MM.1S (cell line): ENCODE measurements at regions not wholly inside any gene's neighbourhood (a gene's known extent, or its start where the extent isn't known, plus 50 kb on each side); places are given as distances from the start of the nearest gene placed in this dataset.

Source experiments
- DNase-seq: peaks from one replicate; pipeline ENCODE4 v3.0.0-alpha.2; 2015
- H2AFZ ChIP-seq: fragments of 300-600 bp; sonication (generic); 2 replicates; pipeline ENCODE4 v1.6.0; 2016; ENCODE audit warnings: antibody characterized with exemption, low read length
- H3F3A ChIP-seq: fragments of 300-600 bp; sonication (generic); 2 replicates; pipeline ENCODE4 v1.6.1; 2016; ENCODE audit warnings: mild to moderate bottlenecking, antibody characterized with exemption, low read length, moderate library complexity, mixed read lengths; ENCODE audit not compliant: insufficient read depth
- H3K27ac ChIP-seq: fragments of 300-600 bp; sonication (generic); 2 replicates; pipeline ENCODE4 v1.5.1; 2016; ENCODE audit warnings: mild to moderate bottlenecking, low read length
- H3K27me3 ChIP-seq: fragments of 300-600 bp; sonication (generic); replicated peaks from 2 replicates; pipeline ENCODE4 v1.6.0; 2016; ENCODE audit warnings: low read length; ENCODE audit not compliant: insufficient read depth
- H3K36me3 ChIP-seq: fragments of 300-600 bp; sonication (generic); replicated peaks from 2 replicates; pipeline ENCODE4 v1.6.1; 2016; ENCODE audit warnings: mild to moderate bottlenecking, low read length, mixed read lengths; ENCODE audit not compliant: insufficient read depth
- H3K4me1 ChIP-seq: fragments of 300-600 bp; sonication (generic); 2 replicates; pipeline ENCODE4 v1.6.1; 2016; ENCODE audit warnings: low read length, mixed read lengths
- H3K4me2 ChIP-seq: fragments of 300-600 bp; sonication (generic); 2 replicates; pipeline ENCODE4 v1.6.0; 2016; ENCODE audit warnings: low read depth, low read length
- H3K4me3 ChIP-seq: fragments of 300-600 bp; sonication (generic); 2 replicates; pipeline ENCODE4 v1.5.1; 2016; ENCODE audit warnings: low read length, mixed read lengths
- H3K79me2 ChIP-seq: fragments of 300-600 bp; sonication (generic); 2 replicates; pipeline ENCODE4 v1.6.1; 2016; ENCODE audit warnings: mixed run types, low read length, mixed read lengths
- H3K9ac ChIP-seq: fragments of 300-600 bp; sonication (generic); 2 replicates; pipeline ENCODE4 v1.6.1; 2016; ENCODE audit warnings: low read length, mixed read lengths
- H3K9me2 ChIP-seq: fragments of 300-600 bp; sonication (generic); replicated peaks from 2 replicates; pipeline ENCODE4 v1.6.1; 2016; ENCODE audit warnings: mild to moderate bottlenecking, low read length, mixed read lengths; ENCODE audit not compliant: insufficient read depth
- H3K9me3 ChIP-seq: fragments of 300-600 bp; sonication (generic); replicated peaks from 2 replicates; pipeline ENCODE4 v1.6.1; 2016; ENCODE audit warnings: mild to moderate bottlenecking, low read length, mixed read lengths; ENCODE audit not compliant: insufficient read depth
- H4K20me1 ChIP-seq: fragments of 300-600 bp; sonication (generic); 2 replicates; pipeline ENCODE4 v1.6.1; 2016; ENCODE audit warnings: mild to moderate bottlenecking, low read length, moderate library complexity, mixed read lengths; ENCODE audit not compliant: insufficient read depth
- EZH2 ChIP-seq: fragments of 300-600 bp; sonication (generic); optimal IDR thresholded peaks from 2 replicates; pipeline ENCODE3; 2017; ENCODE audit warnings: low read depth, mild to moderate bottlenecking, antibody characterized with exemption, low read length, mixed read lengths
- EZH2phosphoT487 ChIP-seq: fragments of 300-600 bp; sonication (generic); IDR thresholded peaks from 2 replicates; pipeline ENCODE4 v1.6.1; 2018; ENCODE audit warnings: antibody characterized with exemption, low read length
- TF ChIP-seq, protein P1 (sequence below): fragments of 300-600 bp; sonication (generic); IDR thresholded peaks from 2 replicates; pipeline ENCODE4 v1.5.1; 2016; ENCODE audit warnings: antibody characterized with exemption, low read length, mixed read lengths

DNA sequence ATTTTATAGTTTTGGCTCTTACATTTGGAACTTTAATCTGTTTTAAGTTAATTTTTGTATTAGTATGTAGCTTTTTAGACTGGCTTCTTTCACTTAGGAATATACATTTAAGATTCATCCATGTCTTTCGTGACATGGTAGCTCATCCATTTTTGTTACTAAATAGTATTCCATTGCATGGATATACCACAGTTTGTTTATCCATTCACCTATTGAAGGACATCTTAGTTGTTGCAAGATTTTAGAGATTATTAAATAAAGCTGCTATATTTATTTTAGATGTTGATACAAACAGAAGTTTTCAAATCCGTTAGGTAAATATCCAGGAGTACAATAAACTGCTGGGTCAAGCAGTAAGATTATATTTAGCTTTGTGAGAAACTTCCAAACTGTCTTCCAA lies 58.0 kb upstream of the ZNF521 start:
- no peak overlapping the region for H3K27ac ChIP-seq
- no peak for TF ChIP-seq EZH2phosphoT487
- H4K20me1 ChIP-seq = no peaks in the 10 kb centered on the region
- no peaks in the 10 kb centered on the region for H3F3A ChIP-seq
- H3K79me2 ChIP-seq = no peaks in the 10 kb centered on the region
- H3K4me2 ChIP-seq = no peak overlapping the region
- no peaks in the 10 kb centered on the region for H3K4me1 ChIP-seq
- H3K9me3 ChIP-seq = no peaks in the 10 kb centered on the region
- H3K4me3 ChIP-seq = no peak overlapping the region
- no peaks in the 10 kb centered on the region for H3K27me3 ChIP-seq
- no peak overlapping the region for H3K9ac ChIP-seq
- no peak overlapping the region for H2AFZ ChIP-seq
- DNase-seq = no peak
- no peaks in the 10 kb centered on the region for H3K36me3 ChIP-seq
- no peaks in the 10 kb centered on the region for H3K9me2 ChIP-seq

DNA sequence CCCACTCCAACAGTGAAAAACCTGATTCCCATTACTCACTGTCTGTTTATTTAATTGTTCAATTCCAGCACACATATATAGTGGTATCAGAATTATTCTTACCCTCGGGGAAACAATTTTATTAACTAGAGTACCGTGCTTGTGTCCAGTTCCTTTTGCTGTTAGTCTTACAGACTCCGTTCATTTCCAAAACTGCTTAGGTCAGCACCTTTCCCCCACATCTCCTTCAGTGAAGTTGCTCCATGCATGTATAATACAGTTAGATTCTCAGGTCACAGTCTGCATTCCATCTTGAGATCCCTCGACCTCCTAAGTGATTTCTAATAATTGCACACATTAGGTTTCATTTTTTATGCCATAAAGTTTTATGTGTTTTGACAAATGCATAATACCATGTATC lies 56.3 kb upstream of the ZNF521 start:
- Histone ChIP-seq H3K36me3 (no peaks in the 10 kb centered on the region), H3K27ac (no peak overlapping the region), H3K4me2 (no peak overlapping the region), H3K79me2 (no peaks in the 10 kb centered on the region), H4K20me1 (no peaks in the 10 kb centered on the region), H3K4me3 (no peak overlapping the region), H2AFZ (no peak overlapping the region), H3K4me1 (no peaks in the 10 kb centered on the region), H3K9me2 (no peaks in the 10 kb centered on the region), H3K27me3 (no peaks in the 10 kb centered on the region), H3K9me3 (no peaks in the 10 kb centered on the region), H3K9ac (no peak overlapping the region), H3F3A (no peaks in the 10 kb centered on the region)
- TF ChIP-seq, protein P1, sequence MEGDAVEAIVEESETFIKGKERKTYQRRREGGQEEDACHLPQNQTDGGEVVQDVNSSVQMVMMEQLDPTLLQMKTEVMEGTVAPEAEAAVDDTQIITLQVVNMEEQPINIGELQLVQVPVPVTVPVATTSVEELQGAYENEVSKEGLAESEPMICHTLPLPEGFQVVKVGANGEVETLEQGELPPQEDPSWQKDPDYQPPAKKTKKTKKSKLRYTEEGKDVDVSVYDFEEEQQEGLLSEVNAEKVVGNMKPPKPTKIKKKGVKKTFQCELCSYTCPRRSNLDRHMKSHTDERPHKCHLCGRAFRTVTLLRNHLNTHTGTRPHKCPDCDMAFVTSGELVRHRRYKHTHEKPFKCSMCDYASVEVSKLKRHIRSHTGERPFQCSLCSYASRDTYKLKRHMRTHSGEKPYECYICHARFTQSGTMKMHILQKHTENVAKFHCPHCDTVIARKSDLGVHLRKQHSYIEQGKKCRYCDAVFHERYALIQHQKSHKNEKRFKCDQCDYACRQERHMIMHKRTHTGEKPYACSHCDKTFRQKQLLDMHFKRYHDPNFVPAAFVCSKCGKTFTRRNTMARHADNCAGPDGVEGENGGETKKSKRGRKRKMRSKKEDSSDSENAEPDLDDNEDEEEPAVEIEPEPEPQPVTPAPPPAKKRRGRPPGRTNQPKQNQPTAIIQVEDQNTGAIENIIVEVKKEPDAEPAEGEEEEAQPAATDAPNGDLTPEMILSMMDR = no peak
- no peak for TF ChIP-seq EZH2
- TF ChIP-seq EZH2phosphoT487 = no peak
- no peak for DNase-seq
